Smooth muscle cell (in vitro differentiated cells): ENCODE measurements at regions not wholly inside any gene's neighbourhood (a gene's known extent, or its start where the extent isn't known, plus 50 kb on each side); places are given as distances from the start of the nearest gene placed in this dataset.
A peak's percentile ranks its signal among the peaks of the same experiment; 100 is the strongest.

ENCODE experiments used
- DNase-seq: peaks from one replicate; lab custom pipeline; 2025; ENCODE audit not compliant: unreplicated experiment; lab: John Stamatoyannopoulos, UW
- H2AFZ ChIP-seq: fragments of 200-600 bp; sonication (generic); 2 replicates; pipeline ENCODE4 v1.6.0; 2016; ENCODE audit warnings: antibody characterized with exemption, low read depth, mild to moderate bottlenecking
- H3F3A ChIP-seq: fragments of 200-600 bp; sonication (generic); 2 replicates; pipeline ENCODE4 v1.6.0; 2017; ENCODE audit warnings: antibody characterized with exemption, low read depth
- H3K27ac ChIP-seq: fragments of 200-600 bp; sonication (generic); 2 replicates; pipeline ENCODE4 v1.5.1; 2016; ENCODE audit warnings: low read depth, mild to moderate bottlenecking
- H3K27me3 ChIP-seq: fragments of 200-600 bp; sonication (generic); 2 replicates; pipeline ENCODE4 v1.6.1; 2016; ENCODE audit warnings: low read depth, mild to moderate bottlenecking
- H3K36me3 ChIP-seq: fragments of 200-600 bp; sonication (generic); 2 replicates; pipeline ENCODE4 v1.5.1; 2016; ENCODE audit warnings: low read depth
- H3K4me1 ChIP-seq: fragments of 200-600 bp; sonication (generic); 2 replicates; pipeline ENCODE4 v1.5.1; 2016; ENCODE audit warnings: low read depth
- H3K4me2 ChIP-seq: fragments of 200-600 bp; sonication (generic); 2 replicates; pipeline ENCODE4 v1.6.0; 2016; ENCODE audit warnings: mild to moderate bottlenecking
- H3K4me3 ChIP-seq: fragments of 200-600 bp; sonication (generic); 2 replicates; pipeline ENCODE4 v1.5.1; 2016; ENCODE audit warnings: mild to moderate bottlenecking
- H3K79me2 ChIP-seq: fragments of 200-600 bp; sonication (generic); 2 replicates; pipeline ENCODE4 v1.6.0; 2016; ENCODE audit warnings: low read depth, mild to moderate bottlenecking
- H3K9ac ChIP-seq: fragments of 200-600 bp; sonication (generic); 2 replicates; pipeline ENCODE4 v1.6.0; 2016; ENCODE audit warnings: low read depth
- H3K9me3 ChIP-seq: fragments of 200-600 bp; sonication (generic); replicated peaks from 2 replicates; pipeline ENCODE4 v1.5.1; 2016; ENCODE audit warnings: low read depth
- H4K20me1 ChIP-seq: fragments of 200-600 bp; sonication (generic); 2 replicates; pipeline ENCODE4 v1.6.0; 2016; ENCODE audit warnings: low read depth
- CTCF ChIP-seq: fragments of 200-600 bp; sonication (generic); IDR thresholded peaks from 2 replicates; pipeline ENCODE4 v1.5.1; 2017; ENCODE audit warnings: borderline replicate concordance, mild to moderate bottlenecking, antibody characterized with exemption; ENCODE audit not compliant: insufficient read depth, poor library complexity, severe bottlenecking
- WGBS: methylation state at CpG from one replicate; pipeline ENCODE4 v1.1.7; 2016; ENCODE audit warnings: low lambda C conversion rate; 5-methylcytosine and 5-hydroxymethylcytosine counted together

- Histone ChIP-seq H3K27ac (no peak overlapping the region), H3K4me1 (no peaks in the 10 kb centered on the region), H3K4me3 (no peak overlapping the region), H3K79me2 (no peaks in the 10 kb centered on the region), H3K9ac (no peak overlapping the region), H3K27me3 (no peaks in the 10 kb centered on the region), H3F3A (no peaks in the 10 kb centered on the region), H3K36me3 (no peaks in the 10 kb centered on the region), H2AFZ (no peak overlapping the region), H3K4me2 (no peak overlapping the region), H4K20me1 (no peaks in the 10 kb centered on the region), H3K9me3 (no peaks in the 10 kb centered on the region)
- DNase-seq: no peak
- WGBS: 92% methylated on average over 4 of the region's 4 CpGs
- no peak for TF ChIP-seq CTCF
Measured at GRCh38 chr19:32122258-32122657, 223.2 kb upstream of the ZNF507 start.

GRCh38 chr19:32123355-32123940 lies 222.0 kb upstream of the ZNF507 start:
- no peaks in the 10 kb centered on the region for H3K79me2 ChIP-seq
- H3K27me3 ChIP-seq: no peaks in the 10 kb centered on the region
- 89% methylated on average over 11 of the region's 11 CpGs for WGBS

GRCh38 chr19:32124585-32124984 lies 220.8 kb upstream of the ZNF507 start:
- no peak for DNase-seq
- no peaks in the 10 kb centered on the region for H3K27me3 ChIP-seq
- TF ChIP-seq CTCF: no peak
- no peaks in the 10 kb centered on the region for H3K4me1 ChIP-seq
- H4K20me1 ChIP-seq: no peaks in the 10 kb centered on the region
- whole genome bisulfite sequencing: 96% methylated on average over 10 of the region's 10 CpGs
- no peaks in the 10 kb centered on the region for H3F3A ChIP-seq
- H2AFZ ChIP-seq: no peak overlapping the region
- no peak overlapping the region for H3K4me2 ChIP-seq
- no peak overlapping the region for H3K27ac ChIP-seq
- no peak overlapping the region for H3K9ac ChIP-seq
- no peak overlapping the region for H3K4me3 ChIP-seq
- no peaks in the 10 kb centered on the region for H3K9me3 ChIP-seq
- H3K36me3 ChIP-seq: no peaks in the 10 kb centered on the region
- no peaks in the 10 kb centered on the region for H3K79me2 ChIP-seq

More at GRCh38 chr19:32123355-32123940, 222.0 kb upstream of the ZNF507 start:
- no peak for DNase-seq
- H3K9me3 ChIP-seq: no peaks in the 10 kb centered on the region
- H3K4me3 ChIP-seq: no peak overlapping the region
- H3K9ac ChIP-seq: no peak overlapping the region
- no peaks in the 10 kb centered on the region for H3K36me3 ChIP-seq
- no peak overlapping the region for H2AFZ ChIP-seq
- no peak for TF ChIP-seq CTCF
- no peak overlapping the region for H3K27ac ChIP-seq
- no peaks in the 10 kb centered on the region for H3K4me1 ChIP-seq
- no peaks in the 10 kb centered on the region for H3F3A ChIP-seq
- no peaks in the 10 kb centered on the region for H4K20me1 ChIP-seq
- H3K4me2 ChIP-seq: no peak overlapping the region

GRCh38 chr19:32129141-32129540 lies 216.3 kb upstream of the ZNF507 start:
- no peak overlapping the region for H3K27ac ChIP-seq
- no peaks in the 10 kb centered on the region for H3K4me1 ChIP-seq
- no peaks in the 10 kb centered on the region for H3K79me2 ChIP-seq
- whole genome bisulfite sequencing: 41% methylated on average over 10 of the region's 10 CpGs
- H3K9ac ChIP-seq: no peak overlapping the region
- H3K4me2 ChIP-seq: peak overlapping the region; percentile 37
- H3K27me3 ChIP-seq: no peaks in the 10 kb centered on the region
- H3K9me3 ChIP-seq: no peaks in the 10 kb centered on the region
- H3K4me3 ChIP-seq: no peak overlapping the region
- no peaks in the 10 kb centered on the region for H4K20me1 ChIP-seq
- no peaks in the 10 kb centered on the region for H3K36me3 ChIP-seq
- H2AFZ ChIP-seq: no peak overlapping the region
- TF ChIP-seq CTCF: no peak
- no peak for DNase-seq
- H3F3A ChIP-seq: no peaks in the 10 kb centered on the region
